ENCODE measurements at regions not wholly inside any gene's neighbourhood (a gene's known extent, or its start where the extent isn't known, plus 50 kb on each side); places are given as distances from the start of the nearest gene placed in this dataset.

- intact Hi-C loops (cut with DNase I; ENCODE audit: low total_unique reads) = no loop called here
- WGBS, 5 donors = 87 to 100% (median 90%) methylated on average over 1 of the region's 1 CpG
- no peak for DNase-seq
- no peaks in the 10 kb centered on the region for H3K4me1 ChIP-seq
- no peaks in the 10 kb centered on the region for H3K27me3 ChIP-seq
- no peaks in the 10 kb centered on the region for H3K9me3 ChIP-seq
- TF ChIP-seq POLR2AphosphoS5 (IDR thresholded peaks at IDR 0.05) = no peak
- no peak for TF ChIP-seq CTCF (IDR thresholded peaks at IDR 0.05)
- no peak for TF ChIP-seq POLR2A (IDR thresholded peaks at IDR 0.05)
- no peak for TF ChIP-seq EP300 (IDR thresholded peaks at IDR 0.05)
- H3K4me3 ChIP-seq = no peak overlapping the region
- no peaks in the 10 kb centered on the region for H3K36me3 ChIP-seq
- H3K27ac ChIP-seq = no peak overlapping the region
These were observed 1801.3 kb upstream of the PCDH7 start for GRCh38 chr4:28918871-28919270.

- H3K4me3 ChIP-seq = no peak overlapping the region
- no peak for DNase-seq
- no peaks in the 10 kb centered on the region for H3K9me3 ChIP-seq
- H3K4me1 ChIP-seq = no peaks in the 10 kb centered on the region
- no peak for TF ChIP-seq POLR2AphosphoS5 (IDR thresholded peaks at IDR 0.05)
- no peak for TF ChIP-seq EP300 (IDR thresholded peaks at IDR 0.05)
- no peak for TF ChIP-seq CTCF (IDR thresholded peaks at IDR 0.05)
- no peak for TF ChIP-seq POLR2A (IDR thresholded peaks at IDR 0.05)
- H3K27me3 ChIP-seq = no peaks in the 10 kb centered on the region
- H3K36me3 ChIP-seq = no peaks in the 10 kb centered on the region
- H3K27ac ChIP-seq = no peak overlapping the region
- 57 to 75% (median 63%) methylated on average over 5 of the region's 5 CpGs for WGBS, 5 donors
- intact Hi-C loops (cut with DNase I; ENCODE audit: low total_unique reads) = no loop called here
These were observed 1798.3 kb upstream of the PCDH7 start for GRCh38 chr4:28921886-28922285.

DNA sequence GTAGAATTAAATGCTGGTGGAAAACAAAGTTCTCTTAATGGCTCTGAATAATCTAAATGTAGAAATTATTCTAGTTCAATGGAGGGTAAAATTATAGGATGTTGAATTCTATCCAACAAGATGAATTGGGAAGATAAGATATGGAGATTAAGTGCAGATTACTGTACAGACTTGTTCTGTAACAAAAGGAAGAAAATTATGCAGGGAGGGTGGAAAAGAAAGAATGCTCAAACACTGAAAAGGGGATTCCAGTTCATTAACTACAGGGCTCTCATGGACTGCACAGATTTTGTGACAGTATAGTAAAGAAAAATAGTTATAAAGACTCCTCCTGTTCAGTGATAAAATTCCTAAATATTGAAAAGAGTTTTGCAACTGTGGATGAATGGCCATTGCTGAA lies 1794.0 kb upstream of the PCDH7 start:
- no peaks in the 10 kb centered on the region for H3K4me1 ChIP-seq
- intact Hi-C loops (cut with DNase I; ENCODE audit: low total_unique reads) = no loop called here
- H3K4me3 ChIP-seq = no peak overlapping the region
- DNase-seq = no peak
- TF ChIP-seq POLR2AphosphoS5 (IDR thresholded peaks at IDR 0.05) (no peak), CTCF (IDR thresholded peaks at IDR 0.05) (no peak), EP300 (IDR thresholded peaks at IDR 0.05) (no peak), POLR2A (IDR thresholded peaks at IDR 0.05) (no peak)
- H3K36me3 ChIP-seq = no peaks in the 10 kb centered on the region
- H3K27ac ChIP-seq = no peak overlapping the region
- H3K27me3 ChIP-seq = no peaks in the 10 kb centered on the region
- no peaks in the 10 kb centered on the region for H3K9me3 ChIP-seq

DNA sequence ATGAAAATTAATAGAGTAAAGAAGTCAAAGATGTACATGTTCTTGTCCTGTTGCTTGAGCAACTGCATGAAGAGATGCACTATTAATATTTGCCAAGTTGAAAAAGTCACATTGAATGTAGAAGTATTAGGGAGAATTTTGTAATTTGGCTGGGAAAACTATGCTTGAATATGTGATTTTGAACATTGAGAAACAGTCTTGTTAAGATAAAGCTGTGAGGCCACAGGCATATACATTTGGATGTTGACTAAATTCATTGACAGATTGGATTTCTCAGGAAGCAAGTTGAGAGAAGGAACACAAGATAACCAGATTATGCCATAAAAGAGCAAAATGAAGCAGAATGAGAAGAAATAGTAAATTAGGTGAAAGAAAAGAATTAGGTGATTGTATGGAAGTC lies 1777.5 kb upstream of the PCDH7 start:
- no peak overlapping the region for H3K4me3 ChIP-seq
- H3K27me3 ChIP-seq = no peaks in the 10 kb centered on the region
- no peaks in the 10 kb centered on the region for H3K4me1 ChIP-seq
- no peaks in the 10 kb centered on the region for H3K36me3 ChIP-seq
- H3K9me3 ChIP-seq = no peaks in the 10 kb centered on the region
- intact Hi-C loops (cut with DNase I; ENCODE audit: low total_unique reads) = no loop called here
- H3K27ac ChIP-seq = no peak overlapping the region
- no peak for DNase-seq
- TF ChIP-seq POLR2A (IDR thresholded peaks at IDR 0.05) (no peak), POLR2AphosphoS5 (IDR thresholded peaks at IDR 0.05) (no peak), EP300 (IDR thresholded peaks at IDR 0.05) (no peak), CTCF (IDR thresholded peaks at IDR 0.05) (no peak)

- no peaks in the 10 kb centered on the region for H3K9me3 ChIP-seq
- no peaks in the 10 kb centered on the region for H3K36me3 ChIP-seq
- H3K27me3 ChIP-seq = no peaks in the 10 kb centered on the region
- no peak for DNase-seq
- TF ChIP-seq CTCF (IDR thresholded peaks at IDR 0.05) (no peak), EP300 (IDR thresholded peaks at IDR 0.05) (no peak), POLR2A (IDR thresholded peaks at IDR 0.05) (no peak), POLR2AphosphoS5 (IDR thresholded peaks at IDR 0.05) (no peak)
- no peak overlapping the region for H3K4me3 ChIP-seq
- WGBS, 5 donors = 50 to 74% (median 55%) methylated on average over 1 of the region's 1 CpG
- intact Hi-C loops (cut with DNase I; ENCODE audit: low total_unique reads) = no loop called here
- no peaks in the 10 kb centered on the region for H3K4me1 ChIP-seq
- H3K27ac ChIP-seq = no peak overlapping the region
These were observed 1772.8 kb upstream of the PCDH7 start for GRCh38 chr4:28947374-28947773.
